NCI-H748 treated with DMSO at 0.1 percent for 48 hours (cell line): ENCODE measurements at regions not wholly inside any gene's neighbourhood (a gene's known extent, or its start where the extent isn't known, plus 50 kb on each side); places are given as distances from the start of the nearest gene placed in this dataset.

Experiments
- DNase-seq: peaks from one replicate; lab custom pipeline; 2025; lab: John Stamatoyannopoulos, UW

DNA sequence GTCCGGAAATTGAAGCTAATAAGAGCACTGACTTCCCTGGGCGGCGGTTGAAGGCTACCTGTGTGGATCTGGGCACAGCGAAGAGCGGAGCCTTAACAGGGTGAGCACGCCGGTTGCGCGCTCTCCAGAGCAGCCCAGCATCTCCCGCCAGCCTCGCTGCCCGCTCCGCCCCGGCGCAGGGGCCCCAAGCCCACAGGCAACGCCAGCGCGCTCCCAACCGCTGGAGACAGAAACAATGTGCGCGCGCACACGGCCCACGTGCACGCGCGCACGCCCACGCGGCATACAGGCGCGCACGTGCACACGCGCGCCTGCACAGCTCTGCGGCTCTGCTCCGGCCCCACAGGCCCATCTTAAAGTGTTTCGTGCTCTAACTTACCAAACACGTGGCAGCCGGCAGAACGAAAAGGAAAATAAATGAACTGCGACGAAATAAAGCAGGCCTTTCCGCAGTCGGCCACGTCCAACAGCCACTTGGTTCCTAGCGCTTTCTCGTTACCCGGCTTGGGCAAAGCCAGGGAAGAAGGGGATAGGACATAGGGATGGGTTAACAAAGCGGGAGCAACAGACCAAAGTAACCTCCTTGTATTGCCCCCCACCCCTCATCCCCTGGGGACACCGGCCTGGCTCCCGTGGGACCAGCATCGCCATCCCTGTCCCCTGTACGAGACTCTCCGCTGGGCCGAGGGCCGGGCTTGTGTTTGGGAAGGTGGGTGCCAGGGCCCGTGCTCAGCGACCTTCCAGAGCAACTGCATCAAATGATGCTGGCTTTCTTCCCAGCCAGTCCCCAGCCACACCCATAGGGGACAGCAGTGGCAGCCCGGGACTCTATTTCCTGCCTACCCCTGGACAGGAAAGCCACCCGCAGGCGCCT lies 203.7 kb downstream of the ABHD5 start:
- peak; percentile 43 for DNase-seq

DNA sequence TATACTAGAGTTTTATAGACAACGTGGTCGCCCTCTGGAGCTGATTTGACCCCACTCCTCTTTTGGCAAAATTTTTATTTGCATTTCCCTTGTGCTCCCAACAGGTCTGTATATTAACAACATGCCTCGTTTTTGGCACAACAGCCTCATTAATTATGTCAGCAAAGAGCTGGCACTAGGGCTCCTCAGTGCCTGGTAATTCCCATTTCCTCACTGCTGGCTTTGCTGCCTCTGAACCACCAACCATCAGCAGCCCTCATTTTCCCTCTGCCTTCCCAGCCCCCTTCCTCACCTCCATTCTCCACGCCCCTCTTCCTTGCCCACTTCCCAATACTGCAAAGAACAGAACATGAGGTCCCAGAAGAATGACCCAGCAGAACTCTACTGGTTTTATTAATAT lies 204.8 kb downstream of the ABHD5 start:
- no peak for DNase-seq

DNA sequence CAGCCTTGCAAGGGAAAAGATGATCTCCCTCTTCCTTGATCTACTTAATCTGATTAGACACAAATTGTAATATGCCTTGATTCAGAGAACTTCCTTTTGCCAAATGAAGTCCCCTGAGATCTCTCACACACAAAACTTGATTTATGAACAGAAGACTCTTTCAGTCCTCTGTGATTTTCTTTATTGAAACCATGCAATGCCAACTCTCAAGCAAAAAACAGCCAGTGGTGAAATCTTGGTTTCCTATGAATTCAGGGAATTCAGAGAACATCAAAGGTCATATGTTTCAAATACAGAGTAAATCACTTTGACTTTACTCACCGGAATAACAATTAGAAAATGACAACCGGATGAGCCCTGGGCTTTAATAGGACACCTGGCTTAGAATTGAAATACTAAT lies 211.7 kb downstream of the ABHD5 start:
- DNase-seq, result no peak

DNA sequence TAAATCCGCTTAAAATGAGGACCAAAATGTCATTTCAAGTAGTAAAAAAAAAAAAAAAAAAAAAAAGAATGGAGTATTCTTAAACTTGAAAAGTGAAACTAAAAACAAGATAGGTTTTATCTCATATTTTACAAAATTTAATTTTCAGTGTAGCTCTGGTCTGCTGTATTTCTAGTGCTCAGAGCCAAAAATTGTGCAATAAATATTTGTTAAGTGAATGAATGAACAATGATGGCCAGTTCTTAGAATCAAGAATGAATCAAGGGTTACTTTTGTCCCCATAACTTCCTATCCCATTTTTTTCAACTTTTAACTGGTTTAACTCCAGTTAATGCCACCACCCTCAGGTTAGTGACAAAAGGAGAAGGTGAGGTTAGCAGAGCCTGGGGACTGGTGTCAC lies 214.4 kb downstream of the ABHD5 start:
- no peak for DNase-seq

DNA sequence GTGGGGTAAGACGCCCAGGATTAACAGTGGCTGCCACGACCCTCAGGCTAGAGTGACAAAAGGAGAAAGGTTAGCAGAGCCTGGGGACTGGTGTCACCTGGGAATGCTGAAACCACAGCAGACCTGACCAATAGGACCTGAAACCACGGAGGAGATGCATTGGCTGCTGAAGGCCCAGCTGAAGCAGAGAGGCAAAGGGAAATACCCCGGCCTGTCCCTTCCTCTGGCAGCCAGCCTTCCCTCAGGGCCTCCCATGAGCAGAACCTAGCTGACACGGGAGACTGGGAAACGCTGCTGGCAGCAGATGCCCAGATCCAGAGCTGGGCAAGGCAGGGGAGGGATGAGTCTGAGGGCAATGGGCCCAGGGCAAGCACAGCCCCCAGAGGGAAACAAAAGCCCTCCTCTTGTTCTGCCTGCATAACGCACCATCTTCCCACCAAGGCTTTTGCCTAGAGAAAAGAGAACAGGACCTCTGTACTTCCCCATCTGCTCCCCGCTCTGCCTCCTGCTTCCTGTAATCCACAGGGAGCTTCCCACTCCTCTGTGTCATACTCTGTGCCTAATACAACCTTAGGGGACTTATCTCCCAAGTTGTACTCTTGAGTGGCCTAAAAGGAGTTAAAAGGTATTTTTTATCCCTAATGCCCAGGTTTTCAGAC lies 216.2 kb downstream of the ABHD5 start:
- DNase-seq, result no peak

DNA sequence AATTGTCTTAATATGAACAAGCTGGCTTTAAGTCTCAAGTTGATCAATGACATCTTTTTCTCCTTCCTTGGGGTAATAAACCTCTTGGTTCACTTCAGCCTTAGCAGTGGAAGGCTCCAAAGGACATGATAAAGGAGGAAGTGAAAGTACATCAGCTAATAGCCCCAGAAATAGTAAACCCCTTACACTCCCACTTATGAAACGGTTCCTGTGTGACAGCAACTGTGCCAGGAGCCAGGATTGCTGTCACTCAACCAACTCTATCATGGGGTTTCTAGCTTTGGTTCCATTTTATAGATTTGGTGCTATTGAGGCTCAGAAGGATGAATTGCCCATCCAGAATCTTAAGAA lies 216.7 kb downstream of the ABHD5 start:
- DNase-seq, result no peak

DNA sequence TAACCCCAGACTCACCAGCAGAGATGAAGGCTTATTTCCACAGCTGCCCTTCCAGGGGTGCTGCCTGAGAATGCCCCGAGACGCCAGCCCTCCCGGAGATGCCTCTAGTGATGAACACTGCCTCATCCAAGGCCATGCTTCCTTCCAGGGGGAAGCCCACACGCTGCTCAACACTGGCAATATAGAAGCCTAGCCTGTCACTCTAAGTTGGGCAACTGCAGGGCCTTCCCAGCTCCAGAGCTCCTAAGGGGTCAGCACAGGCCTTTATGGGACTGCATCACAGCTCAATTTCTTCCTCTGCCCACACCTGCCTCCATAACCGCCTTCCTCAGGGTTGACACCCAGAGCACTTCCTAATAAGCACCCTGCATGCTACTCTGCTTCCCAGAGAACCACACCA lies 217.7 kb downstream of the ABHD5 start:
- DNase-seq, result no peak

DNA sequence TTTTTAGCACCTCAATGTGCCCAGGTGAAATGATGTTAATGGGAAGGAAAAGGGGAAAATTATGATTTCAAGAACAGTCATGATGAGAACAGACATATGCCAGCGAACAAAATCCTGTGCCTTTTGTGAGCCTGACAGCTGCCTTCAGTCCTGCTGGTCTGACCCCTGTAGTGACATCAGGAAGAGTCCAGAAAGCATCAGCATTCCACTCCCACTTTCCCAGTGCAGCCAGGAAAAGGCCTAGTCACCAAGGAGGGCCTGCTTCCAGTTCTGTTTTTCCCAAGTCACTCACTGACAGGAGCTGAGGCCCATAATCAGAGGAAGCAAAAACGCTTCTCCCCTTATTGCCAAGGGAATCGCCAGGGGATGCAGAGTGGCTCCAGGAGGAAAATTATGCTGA lies 218.4 kb downstream of the ABHD5 start:
- DNase-seq, result no peak

DNA sequence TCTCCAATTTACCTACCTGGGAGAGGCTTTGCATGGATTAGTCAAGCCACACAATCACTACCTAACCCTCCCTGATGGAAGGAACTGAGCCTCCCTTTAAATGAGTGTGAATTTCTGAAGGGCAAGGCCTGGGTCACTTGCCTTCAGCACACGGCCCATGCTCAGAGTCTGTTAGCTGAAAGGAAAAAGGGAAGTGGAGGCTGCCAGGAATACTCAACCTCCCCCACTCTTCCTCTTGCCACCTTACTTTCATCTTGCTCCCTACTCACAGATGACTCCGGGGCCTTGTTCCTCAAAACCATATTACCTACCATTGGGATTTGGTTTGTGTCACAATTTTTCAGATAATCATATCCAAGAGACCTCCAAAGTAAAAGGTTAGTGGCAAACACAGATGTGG lies 220.0 kb downstream of the ABHD5 start:
- DNase-seq, result no peak

DNA sequence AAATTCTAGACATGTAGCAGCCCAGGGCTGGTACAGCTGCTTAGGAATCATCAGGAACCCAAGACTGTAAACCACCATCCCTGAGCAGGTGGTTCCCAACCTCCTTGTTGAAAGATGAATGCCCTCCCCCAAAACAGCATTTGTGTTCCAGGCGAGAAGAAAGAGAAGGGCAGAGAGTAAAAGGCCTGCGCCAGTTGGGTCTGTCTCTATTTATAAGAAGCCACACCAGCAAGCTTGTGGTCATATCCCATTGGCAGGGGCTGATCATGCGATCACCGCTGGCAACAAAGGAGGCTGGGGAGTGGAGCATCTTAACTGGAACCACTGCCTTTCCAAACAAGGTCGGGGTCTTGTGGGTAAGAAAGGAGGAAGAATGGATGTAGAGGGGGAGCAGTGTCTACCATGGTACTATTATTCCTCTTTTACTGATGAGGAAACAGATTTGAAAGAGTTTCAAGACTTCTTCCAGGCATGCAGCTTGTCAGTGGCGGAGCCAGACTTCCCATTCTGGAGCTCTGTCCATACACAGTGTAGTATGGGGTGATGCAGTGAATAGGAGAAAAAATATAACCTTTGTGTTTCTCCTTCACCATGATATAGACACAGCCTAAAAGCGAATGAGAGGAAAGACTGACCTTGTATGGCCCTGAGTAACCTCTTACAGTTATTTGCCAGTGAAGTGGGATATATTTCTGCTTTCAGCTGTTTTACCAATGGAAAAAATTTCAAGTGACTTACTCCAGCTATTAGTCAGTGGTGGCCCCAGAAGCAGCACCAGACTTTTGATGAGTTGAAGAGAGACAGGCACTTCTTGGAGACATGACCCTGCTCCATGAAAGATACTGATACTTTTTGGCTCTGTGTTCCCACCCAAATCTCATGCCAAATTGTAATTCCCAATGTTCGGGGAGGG lies 222.6 kb downstream of the ABHD5 start:
- no peak for DNase-seq

DNA sequence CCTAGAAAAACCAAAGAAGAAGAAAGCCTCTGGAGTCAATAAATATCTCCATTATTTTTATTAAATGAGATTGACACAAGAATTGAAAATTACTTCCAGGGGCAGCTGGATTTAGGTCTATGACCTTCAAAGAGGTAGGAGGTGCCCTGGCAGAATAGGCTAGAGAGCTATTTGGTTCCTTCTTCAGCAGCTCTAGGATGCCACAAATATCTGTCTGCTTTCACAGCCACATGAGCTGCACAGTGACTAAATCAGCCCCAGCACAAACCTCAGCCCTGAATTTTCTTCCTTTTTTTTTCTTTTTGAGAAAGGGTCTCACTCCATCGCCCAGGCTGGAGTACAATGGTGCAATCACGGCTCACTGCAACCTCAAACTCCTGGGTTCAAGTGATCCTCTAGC lies 223.5 kb downstream of the ABHD5 start:
- DNase-seq, result no peak

DNA sequence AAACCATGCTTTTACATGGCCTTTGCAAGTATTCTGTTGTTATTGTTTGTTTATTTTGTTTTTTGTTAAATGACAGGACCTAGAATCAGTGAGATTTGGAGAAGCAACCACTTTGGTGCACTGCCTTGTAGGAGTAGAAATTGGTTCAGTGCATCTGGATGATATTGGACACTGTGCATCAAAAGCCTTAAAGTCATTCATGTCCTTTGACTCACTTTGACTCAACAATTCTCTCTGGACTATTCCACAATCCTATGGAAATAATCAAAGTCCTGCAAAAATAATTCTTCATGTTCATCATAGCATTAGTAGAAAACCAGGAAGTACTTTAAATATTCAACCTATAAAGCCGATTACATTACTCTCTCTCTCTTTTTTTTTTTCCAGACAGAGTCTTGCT lies 224.8 kb downstream of the ABHD5 start:
- no peak for DNase-seq

DNA sequence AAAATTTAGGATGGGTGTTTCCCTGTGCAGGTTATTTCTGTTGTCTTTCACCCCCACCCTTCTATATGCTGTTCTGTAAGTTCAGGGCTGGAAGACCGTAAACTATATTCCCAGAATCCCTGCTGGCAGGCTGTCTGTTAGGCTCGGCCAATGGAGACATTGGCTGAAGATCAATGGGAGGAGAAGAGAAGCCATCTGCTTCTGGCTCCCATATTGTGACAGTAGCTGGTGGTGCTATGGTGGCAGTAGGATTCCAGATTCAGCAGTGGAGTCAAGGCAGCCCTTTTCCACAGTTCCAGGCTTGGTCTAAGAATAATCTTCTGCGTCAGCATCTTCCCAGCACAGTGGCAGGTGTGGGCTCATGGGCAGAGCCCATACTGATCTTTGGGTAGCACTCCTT lies 226.6 kb downstream of the ABHD5 start:
- no peak for DNase-seq

DNA sequence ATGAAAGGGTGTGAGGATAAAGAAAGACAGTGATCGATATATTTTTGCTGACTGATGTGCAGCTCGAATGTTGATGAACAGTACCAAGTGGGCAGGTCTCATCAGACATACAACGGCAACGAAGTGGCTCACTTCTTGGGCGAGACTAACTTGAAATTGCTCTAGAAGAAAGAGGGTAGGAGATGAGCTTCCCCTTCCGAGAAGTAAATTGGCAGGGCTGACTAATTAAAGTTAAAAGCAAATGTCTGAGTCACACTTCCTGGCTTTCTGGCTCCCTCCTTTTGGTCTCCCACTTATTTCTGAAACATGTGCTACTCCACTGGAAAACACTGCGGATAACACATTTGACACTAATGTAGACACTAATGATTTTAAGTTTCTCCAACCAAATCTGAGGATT lies 228.3 kb downstream of the ABHD5 start:
- no peak for DNase-seq

DNA sequence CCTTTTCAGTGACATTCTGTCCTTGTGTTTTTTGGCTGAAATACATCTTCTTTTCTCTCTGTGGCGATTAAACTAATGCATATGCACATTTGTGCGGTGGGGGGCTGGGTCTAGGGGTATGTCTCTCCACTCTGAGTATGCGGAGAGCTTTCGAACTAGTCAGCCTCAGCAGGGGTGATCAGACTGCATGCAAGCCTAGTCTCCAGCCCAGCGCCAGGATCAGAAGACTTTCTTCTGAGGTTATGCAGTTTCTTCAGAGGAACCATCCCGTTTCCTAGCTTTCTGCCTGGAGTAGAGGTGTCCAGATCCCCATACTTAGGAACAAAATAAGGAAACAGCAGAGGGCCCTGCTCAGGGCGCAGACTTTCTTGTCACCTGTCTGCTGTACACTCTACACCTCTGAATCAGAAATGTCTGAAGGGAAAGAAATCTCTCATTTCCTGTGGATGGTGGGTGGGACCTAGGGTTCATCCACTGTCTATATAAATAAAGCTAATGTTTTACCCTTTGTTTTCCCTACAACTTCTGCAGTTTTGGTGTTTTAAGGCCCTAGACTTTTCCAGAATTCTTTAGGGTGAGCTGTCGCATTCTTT lies 230.4 kb downstream of the ABHD5 start:
- DNase-seq, result no peak

DNA sequence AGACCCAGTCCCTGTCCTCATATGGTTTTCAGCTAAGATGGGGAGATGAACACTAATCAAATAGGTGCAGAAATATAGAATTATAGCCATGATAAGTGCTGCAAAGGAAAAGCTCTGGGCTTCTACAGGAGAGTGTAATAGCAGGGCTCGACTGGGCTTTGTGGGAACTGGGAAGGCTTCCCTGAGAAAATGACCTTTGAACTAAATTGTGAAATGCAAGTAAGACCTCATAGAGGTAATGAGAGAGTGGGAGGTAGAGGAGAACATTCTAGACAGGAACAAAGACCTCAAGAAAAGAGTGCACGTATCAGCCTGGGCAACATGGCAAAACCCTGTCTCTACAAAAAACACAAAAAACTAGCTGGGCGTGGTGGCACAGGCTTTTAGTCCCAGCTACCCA lies 231.6 kb downstream of the ABHD5 start:
- no peak for DNase-seq

DNA sequence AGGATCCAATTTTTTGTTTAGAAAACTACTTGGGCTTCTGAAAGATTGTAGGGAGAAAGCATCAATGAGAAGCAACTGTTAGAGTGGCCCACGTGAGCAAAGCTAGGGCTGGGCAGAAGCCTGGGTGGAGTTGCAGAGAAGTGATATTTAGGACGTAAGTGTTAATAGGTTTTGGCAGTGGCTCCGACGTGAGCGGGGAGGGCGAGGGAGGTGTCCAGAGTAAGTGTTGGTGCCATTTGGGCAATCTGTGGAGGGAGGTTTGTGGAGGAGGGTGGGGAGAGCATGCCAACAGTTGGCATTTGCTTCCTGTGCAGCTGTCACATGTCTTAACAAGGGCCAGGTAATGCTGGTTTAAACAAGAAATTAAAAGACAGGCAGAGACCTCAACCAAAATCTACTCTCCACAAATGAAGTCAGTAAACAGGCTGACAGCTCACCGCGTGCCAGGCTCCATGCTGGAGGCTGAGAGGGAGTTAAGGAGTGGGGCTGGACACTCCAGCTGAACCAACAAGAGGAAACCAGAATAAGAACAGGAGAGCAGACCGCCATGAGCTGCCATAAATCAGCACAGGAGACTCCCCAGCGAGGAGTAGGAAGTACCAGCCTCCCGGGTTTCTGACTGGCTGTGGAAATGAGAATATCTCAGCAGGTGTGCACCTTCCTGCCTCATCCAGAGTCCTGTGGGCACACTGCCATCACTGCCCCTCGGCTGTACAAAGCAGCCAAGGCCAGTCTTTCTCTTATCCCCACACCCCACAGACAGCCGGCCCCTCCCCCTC lies 232.6 kb downstream of the ABHD5 start:
- peak; percentile 2 for DNase-seq

DNA sequence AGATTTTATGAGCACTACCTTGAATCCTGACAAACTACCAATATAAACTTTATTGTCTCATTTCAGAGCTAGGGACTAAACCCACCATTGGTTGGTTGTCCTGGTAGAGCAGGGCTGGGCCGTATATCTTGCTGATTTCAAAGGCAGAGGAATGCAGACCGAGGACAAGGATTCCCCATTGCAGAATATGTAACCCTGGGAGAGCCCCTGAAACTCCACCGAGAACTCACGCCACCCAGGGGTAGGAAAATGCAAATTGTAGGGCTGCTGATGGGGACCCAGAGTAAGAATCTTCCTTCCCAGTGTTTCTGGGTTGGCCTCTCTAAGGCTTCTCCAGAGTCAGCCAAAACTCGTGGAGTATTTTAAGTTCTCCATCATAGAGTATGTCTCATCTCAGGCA lies 235.3 kb downstream of the ABHD5 start:
- no peak for DNase-seq

DNA sequence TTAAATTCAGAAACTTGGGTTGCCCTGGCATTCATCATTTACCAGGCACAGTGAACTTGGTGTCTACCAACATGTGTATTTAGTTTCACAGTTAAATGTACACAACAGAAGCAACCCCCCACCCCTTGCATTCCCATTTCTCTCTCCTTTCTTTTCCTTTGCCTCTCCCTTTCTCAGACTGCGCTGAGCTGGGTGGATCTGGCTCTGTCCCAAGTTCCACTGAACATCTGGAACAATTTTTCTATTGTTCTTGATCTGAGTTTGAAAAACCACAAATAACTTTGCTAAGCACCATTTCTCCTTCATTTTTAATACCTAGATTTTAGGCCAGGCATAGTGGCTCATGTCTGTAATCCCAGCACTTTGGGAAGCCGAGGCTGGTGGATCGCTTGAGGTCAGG lies 242.2 kb downstream of the ABHD5 start:
- DNase-seq, result no peak

DNA sequence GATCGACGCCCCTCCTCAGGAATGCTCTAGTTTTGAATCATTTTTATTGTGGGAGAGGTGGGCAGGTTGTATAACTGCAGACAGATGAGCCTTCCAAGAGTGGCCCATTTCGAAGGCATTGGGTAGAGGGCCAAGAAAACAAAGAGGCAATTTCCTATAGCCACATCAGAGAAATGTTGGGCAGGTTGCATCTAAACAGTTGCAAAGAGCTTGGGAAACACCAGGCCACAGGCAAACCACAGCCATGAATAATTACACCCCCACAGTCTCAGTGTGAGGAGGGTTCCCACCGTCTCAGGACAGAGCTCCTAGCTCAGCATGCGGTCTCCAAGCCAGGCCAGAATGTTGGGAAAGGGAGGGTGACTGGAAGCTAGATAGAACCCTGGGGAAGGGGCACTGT lies 257.3 kb downstream of the ABHD5 start:
- no peak for DNase-seq

DNA sequence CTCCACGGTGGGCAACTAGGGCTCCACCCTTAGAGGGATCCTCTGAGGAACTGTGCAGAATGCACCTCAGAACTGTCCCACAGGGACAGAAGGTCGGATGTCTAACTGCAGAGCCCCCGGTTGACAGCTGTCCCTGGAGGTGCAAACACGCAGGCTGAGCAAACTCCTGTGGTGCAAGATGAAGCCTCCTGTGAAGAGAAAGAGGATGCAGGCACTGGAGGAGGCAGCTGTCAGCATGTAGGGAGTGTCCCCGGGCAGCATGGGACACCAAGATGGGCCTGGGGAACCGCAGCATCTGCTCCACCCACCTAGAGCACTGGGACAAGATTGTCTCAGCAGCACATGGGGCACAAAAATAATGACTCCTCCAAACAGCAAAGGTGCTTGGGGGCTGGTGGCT lies 258.9 kb downstream of the ABHD5 start:
- no peak for DNase-seq

DNA sequence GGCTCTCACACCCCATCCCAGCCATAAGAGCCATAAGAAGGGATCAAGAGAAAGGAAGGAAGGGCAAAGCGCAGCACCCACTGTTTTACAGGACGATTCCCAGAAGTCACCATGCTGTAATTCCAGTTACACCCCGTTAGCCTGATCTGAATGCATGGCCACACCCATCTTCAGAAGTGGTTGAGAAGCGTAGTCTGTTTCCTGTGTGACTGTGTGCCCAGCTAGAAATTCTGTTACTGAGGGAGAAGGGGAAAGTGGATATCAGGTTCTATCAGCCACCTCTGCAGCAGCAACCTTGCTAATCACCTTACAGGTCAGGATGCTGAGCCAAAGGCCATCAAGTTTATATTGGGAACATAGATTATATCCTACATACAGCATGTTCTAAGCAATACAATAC lies 260.0 kb downstream of the ABHD5 start:
- peak; percentile 1 for DNase-seq
